NCI-H1694 treated with DMSO at 0.1 percent for 48 hours (cell line): ENCODE measurements at regions not wholly inside any gene's neighbourhood (a gene's known extent, or its start where the extent isn't known, plus 50 kb on each side); places are given as distances from the start of the nearest gene placed in this dataset.

Experiments used
- DNase-seq: peaks from one replicate; lab custom pipeline; 2025; lab: John Stamatoyannopoulos, UW

DNA sequence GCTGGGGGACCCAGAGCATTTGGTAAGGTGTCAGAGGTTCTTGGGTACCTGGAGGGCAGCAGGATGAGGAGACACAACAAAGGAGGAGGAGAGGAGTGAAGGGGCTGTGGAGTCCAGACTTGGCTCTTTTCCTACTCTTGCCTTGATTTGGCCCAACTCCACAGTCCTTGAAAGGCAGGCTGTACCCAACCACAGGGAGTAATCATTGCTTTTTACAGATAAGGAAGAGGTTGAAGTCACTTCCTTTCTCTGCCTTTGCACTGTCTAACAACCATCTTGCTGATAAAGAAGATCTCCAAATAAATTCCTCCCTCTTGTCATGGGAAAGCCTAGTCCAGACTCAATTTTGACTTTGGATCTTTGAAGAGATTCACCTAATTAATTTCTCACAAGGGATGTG, 226.8 kb upstream of the HMGA2 start:
- no peak for DNase-seq

DNA sequence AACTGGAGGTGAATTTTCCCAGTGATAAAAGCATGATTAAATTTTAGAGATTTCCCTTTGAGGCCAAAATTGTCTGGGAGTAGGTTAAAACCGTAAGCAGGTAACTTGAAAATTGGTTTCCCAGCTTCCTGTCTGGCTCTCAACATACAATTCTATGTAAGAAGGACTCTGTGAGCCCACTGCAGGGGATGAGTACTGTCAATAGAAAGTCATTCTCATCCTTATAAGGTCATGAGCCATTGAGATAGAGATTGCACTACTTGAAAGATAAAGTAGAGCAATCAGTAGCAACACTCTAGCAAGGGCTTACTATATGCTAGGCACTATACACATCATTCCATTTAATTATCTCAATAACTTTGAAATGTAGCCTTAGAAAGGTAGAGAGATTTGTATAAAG, 225.6 kb upstream of the HMGA2 start:
- no peak for DNase-seq

DNA sequence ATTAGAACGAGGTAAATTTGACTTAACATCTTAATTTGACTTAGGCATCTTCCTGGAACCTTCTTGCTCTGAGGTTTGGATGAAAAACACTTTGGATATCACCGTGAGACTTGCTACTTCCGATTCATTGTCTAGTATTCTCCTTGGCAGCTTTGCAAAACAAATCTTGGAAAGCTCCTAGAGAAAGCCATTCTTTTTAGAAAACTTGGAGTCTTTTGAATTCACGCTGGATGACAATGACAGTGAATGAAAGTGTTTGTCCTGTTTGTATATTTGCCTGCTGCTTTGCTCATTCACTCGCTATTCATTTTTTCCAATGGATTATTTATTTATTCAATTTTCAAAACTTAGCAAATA, 222.1 kb upstream of the HMGA2 start:
- DNase-seq: no peak

DNA sequence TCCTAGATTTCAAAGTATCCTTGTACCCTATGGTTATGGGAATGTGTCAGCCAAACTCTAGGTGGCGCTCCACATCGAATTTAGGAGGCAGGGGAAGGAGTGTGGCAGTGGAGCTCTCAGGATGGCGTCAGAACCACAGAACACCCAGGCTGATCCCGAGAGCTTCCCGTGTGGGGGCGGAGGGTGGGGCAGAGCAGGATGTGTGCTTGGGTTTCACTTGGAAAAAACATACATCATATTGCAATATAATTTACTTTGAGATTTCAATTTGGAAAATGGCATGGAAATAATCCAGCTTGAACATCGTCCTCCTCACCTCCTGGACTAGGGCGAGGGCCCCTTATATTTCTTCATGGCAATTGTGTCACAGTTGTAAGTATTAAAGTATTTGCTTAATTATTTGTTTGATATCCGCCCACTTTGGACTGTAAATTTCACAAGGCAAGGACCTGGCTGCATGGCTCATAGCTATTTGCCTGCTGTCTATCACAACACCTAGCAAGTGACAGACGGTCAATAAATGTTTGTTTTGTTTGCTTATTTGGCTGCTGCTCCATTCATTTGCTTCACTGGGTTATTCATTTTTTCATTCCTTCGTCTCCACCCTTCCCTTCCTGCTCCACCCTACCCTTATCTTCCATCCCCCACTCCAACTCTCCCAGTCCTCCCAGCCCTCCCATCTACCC, 221.5 kb upstream of the HMGA2 start:
- no peak for DNase-seq

DNA sequence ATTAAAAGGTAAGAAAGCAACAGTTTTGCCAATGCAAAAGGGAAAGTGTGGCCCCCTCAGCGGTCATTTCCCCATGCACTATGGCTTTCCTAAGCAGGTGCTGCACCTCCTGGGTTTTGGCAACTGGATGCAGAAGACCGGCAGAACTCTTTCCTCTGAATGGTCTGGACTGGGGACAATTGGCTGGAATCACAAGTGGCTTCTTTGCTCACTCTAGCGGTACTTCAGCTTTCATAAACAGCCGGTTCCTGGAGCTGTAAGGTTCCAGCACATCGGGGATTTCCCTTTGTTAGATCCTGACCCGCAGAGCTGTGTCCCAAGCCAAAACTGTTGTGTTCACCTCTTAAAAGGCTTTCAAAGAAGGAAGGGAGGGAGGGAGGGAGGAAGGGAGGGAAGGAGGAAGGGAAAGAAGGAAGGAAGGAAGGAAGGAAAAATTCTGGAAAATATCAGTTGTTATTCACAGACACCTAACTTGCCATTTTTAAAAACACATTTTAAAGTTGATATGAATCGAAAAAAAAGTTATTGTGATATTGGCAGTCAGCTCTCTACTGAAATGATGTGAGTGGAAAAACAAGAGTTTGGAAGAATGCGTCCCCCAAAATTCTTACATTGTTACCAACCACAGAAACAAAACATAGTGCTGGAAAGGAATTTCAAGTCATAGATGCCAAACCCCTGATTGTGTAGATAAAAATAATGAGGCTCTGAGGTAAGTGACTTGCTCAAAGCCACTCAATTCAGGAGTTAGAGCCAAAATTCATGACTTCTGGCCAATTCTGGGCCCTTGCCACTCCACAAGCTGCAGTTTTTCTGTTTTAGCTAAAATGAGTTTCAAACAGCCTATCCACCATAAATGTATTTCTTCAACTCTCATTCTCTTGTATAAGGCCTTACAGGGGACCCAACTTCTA, 220.6 kb upstream of the HMGA2 start:
- DNase-seq: no peak

DNA sequence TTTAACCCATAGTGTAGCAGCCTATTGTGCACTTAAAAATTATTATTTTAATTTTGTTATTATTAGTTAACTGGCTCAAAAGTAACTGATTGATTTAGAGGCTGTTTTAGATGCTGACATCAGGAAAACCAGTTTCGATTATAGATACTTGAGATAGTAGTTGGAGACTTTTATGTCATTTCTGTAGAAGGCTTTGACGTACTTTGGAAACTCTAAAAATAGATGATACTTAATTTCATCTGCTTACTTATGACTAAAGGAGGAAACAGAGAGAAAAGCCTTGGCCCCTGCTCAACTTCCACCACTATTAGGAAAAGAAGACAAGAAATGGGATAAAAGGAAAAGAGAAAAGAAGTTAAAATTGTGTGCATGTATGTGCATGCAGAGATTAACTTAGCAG, 219.3 kb upstream of the HMGA2 start:
- no peak for DNase-seq

DNA sequence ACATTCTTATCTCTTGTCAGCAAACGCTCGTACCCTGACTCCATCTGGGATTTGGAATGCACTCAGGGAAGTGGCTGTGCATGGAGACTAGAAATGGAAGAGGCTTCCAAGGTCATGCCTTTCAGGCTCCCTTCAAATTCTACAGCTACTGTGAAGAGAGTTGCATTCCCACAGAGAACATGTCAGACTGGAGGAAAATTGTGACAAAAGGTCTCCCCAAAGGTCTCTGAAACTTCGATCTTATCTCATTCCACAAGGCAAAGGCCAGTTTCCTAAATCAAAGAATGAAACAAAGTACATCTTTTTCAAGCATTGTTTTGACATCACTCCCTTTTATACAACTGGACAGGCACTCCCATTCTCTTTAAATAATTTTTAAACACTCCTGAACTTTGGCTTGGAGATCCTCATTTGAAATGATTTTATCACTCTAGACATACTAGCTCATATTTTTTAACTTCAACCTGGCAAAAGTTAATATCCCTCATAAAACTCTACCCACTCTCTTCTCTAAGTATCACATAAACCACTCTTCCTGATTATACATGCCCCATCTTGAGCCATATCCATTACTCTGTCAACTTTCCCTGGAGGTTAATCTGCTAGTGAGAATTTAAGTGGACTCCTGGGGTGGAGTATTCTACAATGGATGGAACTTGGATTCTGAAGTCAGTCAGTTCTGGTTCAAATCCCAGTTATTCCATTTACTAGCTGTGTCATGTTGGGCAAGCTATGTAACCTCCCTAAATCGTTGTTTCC, 218.1 kb upstream of the HMGA2 start:
- DNase-seq: no peak

DNA sequence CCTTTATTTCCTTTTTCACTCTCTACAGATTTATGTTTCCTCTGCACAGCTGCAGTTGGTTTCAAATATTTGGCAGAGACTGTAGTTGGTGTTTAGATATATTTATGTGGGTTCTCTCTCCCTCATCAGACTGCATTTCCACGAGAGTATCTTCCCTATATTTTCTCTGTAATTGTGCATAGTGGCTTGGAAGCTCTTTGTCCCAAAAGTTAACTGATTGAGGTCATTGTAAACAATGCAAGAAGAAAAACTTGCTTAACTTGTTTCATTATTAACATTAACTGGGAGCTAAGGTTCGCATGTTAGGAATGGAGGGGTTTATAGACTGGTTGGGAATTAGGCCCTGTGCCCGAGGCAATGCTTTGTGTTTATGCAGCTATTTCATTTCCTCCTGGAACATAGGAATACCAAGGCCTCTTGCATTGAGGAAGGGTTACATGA, 216.9 kb upstream of the HMGA2 start:
- DNase-seq: no peak

DNA sequence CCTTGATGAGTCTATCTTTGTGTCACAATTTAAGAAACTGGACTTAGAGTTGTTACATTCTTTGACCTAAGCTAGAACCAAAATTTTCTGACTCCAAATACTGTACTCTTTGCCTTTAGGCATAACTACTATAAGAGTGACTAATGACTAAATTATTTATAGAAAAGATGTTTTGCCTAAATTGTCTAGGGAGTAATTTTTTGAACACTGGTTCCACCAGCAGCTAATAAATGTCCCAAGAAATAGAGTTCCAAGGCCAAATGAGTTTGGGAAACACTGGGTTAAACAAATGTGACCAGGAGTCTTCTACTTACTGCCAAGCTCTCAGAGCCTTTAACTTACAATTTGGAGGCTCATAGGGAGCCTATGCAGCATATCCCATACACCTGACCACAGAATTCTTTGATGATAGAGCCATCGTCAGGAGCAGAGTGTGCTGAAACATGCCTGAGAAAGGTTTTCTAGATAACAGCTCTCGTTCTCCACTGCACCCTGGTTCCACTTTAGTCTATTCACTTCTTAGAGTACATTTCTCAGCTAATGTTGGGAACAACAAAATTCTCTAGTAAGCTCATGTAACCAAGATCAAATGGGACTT, 215.9 kb upstream of the HMGA2 start:
- no peak for DNase-seq

DNA sequence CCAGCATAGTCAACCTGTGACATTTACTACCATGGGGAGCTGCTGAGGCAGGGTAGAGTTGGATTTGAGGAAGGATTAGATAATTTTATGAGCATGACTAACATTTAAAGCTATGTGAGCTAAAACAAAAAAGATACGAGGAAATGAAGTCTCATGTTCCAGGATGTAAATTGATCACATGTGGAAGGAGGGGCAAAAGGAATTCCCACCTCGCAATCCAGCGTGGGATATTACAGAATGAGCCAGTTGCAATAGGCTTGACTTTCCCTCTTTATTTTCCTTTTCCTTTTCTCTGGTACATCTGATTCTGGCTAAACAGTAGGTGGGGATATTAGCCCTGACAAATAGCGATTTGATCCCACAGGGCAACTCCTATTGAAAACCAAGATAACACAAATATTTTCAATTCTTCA, 214.9 kb upstream of the HMGA2 start:
- no peak for DNase-seq

DNA sequence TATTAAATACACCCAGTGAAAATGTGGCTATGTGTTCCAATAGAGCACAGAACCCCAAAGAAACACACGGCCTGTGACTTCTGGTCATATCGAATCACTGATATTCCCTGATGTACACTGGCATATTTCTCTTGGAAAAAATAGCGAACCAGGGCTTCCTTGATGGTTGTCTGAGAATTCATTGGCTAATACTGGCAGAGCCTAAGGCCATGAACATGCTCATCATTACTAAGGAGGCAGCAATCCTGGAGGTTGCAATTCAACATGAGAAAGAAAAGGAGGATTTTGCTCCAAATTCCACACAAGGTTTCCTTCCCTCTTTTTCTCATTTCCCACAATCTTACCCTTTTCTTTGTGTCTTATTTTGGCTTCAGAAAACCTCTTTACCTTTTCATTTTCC, 212.9 kb upstream of the HMGA2 start:
- no peak for DNase-seq

DNA sequence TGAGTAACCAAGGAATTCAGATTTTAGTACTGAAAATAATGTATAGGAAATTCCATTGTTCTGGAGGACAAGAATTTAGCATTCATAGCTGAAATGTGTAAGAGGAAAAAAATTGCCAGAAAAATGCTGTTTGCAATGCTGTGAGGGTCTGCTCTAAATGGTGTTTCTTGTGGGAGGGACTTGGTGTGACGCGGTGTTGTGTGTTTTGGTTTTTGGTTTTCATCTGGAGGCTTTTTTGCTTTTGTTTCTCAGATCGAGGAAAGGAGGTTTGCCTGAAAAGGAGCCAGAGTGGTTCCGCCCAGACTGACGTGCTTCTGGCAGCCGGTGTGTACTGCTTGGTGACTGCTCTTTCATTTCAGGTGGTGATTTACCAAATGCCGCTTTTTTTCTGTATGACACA, 211.8 kb upstream of the HMGA2 start:
- DNase-seq: no peak

DNA sequence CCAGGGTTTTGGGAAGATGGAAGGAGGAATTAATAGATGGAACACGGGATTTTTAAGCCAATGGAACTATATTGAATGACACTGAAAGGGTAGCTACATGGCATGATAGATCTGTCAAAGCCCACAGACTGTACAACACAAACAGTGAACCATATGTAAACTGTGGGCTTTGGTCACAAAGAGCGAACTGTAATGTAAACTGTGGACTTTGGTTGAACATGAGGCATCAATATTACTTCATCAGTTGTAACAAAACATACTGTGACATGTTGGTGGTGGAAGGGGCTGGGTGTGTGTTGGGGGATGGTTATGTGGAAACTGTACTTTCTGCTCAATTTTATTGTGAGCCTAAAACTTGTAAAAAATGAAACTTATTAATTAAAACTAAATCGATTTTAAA, 210.6 kb upstream of the HMGA2 start:
- no peak for DNase-seq

DNA sequence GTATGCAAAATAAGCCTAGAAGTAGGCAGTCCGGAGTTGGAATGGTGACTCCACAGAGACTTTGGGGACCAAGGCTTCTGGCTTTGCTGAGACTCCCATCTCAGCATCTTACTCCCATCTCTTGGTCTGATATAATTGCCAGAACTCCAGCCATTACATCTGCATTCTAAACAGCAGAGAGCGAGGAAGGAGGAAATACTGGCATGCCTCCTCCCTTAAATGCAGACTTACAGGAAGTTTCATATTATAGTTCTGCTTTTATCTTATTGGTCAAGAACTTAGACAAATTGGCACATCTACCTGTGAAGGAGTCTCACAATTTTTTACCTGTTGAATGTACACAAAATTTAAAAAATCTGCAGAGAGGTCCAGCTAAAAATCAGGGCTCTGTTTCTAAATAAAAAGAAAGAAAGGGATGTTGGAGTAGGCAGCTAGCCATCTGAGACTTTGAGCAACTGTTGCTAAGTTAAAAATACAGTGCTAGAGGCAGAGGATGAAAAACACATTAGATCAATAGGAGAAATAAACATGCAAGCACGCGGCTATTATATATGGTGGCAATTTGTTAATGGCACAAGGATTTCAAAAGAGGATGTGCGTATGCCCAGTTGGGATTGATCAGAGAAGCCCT, 209.9 kb upstream of the HMGA2 start:
- DNase-seq: no peak

DNA sequence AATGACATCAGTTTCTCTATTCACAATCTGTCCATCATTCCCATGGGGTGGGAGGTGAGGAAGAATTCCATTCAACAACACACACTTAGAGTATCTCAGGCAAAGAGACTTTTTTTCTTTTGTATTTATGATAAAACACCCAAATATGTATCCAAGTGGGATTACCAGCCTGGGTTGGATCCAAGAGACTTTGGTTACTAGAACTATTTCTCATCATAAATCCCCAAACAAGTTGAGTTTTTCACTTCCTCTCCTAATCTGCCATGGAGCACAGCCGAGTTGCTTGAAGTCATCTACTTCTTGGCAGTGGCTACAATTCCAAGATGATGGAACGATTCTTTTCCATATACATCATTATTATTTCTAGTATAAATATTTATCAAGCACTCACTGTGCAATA, 209.2 kb upstream of the HMGA2 start:
- DNase-seq: no peak

DNA sequence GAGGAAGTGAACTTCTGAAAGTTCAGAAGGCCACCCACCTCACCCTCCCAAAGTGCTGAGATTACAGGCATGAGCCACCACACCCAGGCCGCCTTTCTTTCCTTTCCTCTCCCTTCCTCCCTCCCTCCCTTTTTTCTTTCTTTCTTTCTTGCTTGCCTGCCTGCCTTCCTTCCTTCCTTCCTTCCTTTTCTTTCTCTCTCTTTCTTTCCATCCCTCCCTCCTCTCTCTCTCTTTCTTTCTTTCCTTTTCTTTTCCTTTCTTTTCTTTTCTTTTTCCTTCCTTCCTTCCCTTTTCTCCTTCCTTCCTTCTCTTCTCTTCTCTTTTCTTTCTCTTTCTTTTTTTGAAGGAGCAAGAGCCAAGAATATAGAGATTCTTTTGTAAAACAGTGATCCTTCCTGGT, 208.3 kb upstream of the HMGA2 start:
- no peak for DNase-seq

DNA sequence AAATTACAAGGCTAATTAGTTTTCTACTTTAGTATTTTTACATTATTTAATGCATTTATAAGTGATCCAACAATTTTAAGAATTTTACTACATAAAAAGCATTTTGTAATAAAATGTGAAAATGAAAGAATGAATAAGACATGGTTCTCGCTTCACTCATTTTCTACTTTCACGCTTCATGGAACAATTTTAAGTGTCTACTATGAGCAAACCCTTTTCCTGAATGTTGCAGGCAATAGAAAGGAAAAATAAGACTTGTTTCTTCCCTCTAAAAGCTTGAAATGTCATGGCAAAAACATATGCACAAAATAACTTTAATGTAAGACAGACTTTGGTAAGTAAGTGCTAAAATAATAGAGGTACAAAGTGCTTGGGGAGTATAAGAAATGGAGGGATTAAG, 205.7 kb upstream of the HMGA2 start:
- DNase-seq: no peak

DNA sequence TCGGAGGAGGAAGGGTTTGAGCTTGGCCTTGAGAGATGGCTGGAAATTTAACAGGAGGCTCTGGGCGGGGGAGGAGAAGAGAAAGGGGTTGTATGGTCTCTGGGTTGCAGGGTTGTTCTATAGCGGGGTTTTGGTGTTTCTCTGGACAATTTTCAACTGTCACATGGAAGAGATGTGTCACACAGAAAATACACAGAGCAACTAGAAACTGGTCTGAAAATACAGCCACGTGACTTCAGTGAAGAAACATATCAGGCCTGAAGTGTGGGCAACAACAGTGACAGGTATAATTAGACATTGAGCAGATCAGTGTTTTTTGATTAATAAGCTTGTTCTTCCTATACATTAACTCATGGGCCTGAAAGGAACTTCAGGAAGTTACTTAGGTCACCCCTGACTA, 205.3 kb upstream of the HMGA2 start:
- no peak for DNase-seq

DNA sequence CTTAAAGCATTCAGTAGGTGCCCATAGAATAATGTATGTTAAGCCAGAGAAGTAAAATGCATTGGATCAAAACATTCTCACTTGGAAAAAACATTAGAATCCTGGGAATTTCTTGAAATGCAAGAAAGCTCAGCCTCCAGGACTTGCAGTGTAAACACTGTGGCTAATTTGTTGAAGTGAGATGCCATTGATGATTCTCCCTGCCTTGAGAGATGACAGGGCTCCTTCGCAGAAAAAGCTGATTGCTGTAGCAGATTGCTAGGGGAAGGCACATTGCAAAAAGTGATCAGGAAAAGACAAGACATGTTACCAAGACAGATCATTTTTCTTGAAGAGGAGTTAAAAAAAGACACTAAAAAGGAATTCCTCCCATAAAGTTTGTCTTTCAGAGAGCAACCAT, 204.2 kb upstream of the HMGA2 start:
- no peak for DNase-seq

DNA sequence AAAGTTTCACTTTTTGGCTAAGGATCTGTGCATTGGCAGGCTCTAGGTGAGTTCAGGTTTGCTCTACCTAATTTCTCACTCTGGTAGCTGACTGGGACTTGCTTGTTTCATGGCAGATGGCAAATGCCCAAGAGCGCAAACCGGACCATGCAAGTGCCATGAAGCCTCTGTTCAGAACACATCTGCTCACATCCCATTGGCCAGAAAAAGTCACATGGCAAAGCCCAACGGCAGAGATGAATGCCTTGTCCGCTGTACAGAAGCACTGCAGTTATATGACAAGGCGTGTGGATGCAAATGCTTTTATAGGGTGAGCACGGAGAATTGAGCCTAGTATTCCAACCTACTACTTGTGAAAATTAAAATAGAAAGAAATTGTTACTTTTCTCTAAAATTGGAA, 202.2 kb upstream of the HMGA2 start:
- DNase-seq: no peak

DNA sequence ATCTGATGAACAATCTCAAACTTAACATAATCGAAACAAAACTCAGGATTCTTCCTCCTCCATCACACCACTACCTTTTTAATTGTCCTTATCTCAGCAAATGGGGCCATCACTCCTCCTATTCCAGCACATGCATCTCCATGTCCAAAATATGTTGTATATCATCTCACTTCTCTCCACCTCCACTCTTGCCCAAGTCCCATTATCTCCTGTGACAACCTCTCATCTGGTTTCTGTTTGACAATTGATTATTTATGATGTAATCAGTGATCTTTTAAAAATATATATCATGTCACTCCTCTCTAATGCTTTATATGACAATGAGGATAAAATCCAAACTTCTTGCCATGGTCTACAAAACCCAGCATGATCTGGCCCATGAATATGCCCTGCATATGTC, 200.8 kb upstream of the HMGA2 start:
- DNase-seq: no peak

DNA sequence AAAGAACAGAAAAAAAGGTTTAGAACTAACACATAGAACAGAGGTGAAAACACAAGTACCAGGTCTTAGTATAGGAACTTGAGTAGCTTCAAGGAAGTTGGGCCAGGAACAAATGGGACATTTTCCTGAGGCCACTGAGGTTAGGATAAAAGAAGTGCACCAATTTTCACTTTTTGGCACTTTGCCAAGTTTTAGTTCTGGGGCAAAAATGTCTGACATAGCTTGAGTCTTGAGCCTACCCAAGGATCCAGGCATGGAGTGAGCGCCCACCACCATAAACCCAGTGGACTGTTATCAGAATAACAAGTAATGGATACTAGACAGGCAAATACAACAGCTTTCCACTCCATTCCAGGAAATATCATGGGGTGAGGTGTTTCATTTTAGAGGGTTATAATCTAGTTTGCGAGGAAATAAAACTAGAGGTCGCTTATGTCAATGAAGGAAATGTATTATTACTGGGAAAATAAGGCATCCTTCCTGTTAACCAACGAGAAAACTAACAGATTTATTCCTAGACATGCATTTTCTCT, 199.7 kb upstream of the HMGA2 start:
- DNase-seq: no peak
